Endothelial cell (in vitro differentiated cells): ENCODE measurements at regions not wholly inside any gene's neighbourhood (a gene's known extent, or its start where the extent isn't known, plus 50 kb on each side); places are given as distances from the start of the nearest gene placed in this dataset.

Source experiments
- DNase-seq: peaks from one replicate; pipeline ENCODE4 v3.0.0; 2021; ENCODE audit warnings: low spot score
- H3K27ac Mint-ChIP-seq: one replicate; pipeline ENCODE4 v1.8.0; 2021; ENCODE audit warnings: mixed read lengths, inconsistent platforms; ENCODE audit not compliant: unreplicated experiment
- H3K27me3 Mint-ChIP-seq: one replicate; pipeline ENCODE4 v1.8.0; 2021; ENCODE audit warnings: mild to moderate bottlenecking, moderate library complexity, mixed read lengths, inconsistent platforms; ENCODE audit not compliant: unreplicated experiment
- H3K36me3 Mint-ChIP-seq: one replicate; pipeline ENCODE4 v1.8.0; 2021; ENCODE audit warnings: mild to moderate bottlenecking, low read depth, mixed read lengths, inconsistent platforms; ENCODE audit not compliant: unreplicated experiment
- H3K4me1 Mint-ChIP-seq: one replicate; pipeline ENCODE4 v1.8.0; 2021; ENCODE audit warnings: mild to moderate bottlenecking, mixed read lengths, inconsistent platforms; ENCODE audit not compliant: unreplicated experiment
- H3K4me3 Mint-ChIP-seq: one replicate; pipeline ENCODE4 v1.8.0; 2021; ENCODE audit warnings: mild to moderate bottlenecking, mixed read lengths, inconsistent platforms; ENCODE audit not compliant: unreplicated experiment
- H3K9me3 Mint-ChIP-seq: one replicate; pipeline ENCODE4 v1.8.0; 2021; ENCODE audit warnings: mixed read lengths, inconsistent platforms; ENCODE audit not compliant: unreplicated experiment
- TF ChIP-seq, protein P1 (sequence below): fragments of 200-600 bp; sonication (generic); IDR thresholded peaks from one replicate; pipeline ENCODE4 v1.5.0; 2021; ENCODE audit warnings: antibody characterized with exemption; ENCODE audit not compliant: unreplicated experiment

GRCh38 chr18:42447688-42448087 is 492.7 kb downstream of the PIK3C3 start:
- Mint-ChIP-seq H3K27ac (no peak overlapping the region), H3K4me3 (no peak overlapping the region), H3K36me3 (peaks cover 5% of the 10 kb centered on the region), H3K4me1 (no peaks in the 10 kb centered on the region), H3K9me3 (peaks cover 8% of the 10 kb centered on the region), H3K27me3 (no peaks in the 10 kb centered on the region)
- TF ChIP-seq, protein P1, sequence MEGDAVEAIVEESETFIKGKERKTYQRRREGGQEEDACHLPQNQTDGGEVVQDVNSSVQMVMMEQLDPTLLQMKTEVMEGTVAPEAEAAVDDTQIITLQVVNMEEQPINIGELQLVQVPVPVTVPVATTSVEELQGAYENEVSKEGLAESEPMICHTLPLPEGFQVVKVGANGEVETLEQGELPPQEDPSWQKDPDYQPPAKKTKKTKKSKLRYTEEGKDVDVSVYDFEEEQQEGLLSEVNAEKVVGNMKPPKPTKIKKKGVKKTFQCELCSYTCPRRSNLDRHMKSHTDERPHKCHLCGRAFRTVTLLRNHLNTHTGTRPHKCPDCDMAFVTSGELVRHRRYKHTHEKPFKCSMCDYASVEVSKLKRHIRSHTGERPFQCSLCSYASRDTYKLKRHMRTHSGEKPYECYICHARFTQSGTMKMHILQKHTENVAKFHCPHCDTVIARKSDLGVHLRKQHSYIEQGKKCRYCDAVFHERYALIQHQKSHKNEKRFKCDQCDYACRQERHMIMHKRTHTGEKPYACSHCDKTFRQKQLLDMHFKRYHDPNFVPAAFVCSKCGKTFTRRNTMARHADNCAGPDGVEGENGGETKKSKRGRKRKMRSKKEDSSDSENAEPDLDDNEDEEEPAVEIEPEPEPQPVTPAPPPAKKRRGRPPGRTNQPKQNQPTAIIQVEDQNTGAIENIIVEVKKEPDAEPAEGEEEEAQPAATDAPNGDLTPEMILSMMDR, result no peak
- no peak for DNase-seq

GRCh38 chr18:42458226-42458625 is 503.2 kb downstream of the PIK3C3 start:
- Mint-ChIP-seq H3K27me3 (no peaks in the 10 kb centered on the region), H3K4me3 (no peak overlapping the region), H3K4me1 (no peaks in the 10 kb centered on the region), H3K27ac (no peak overlapping the region), H3K9me3 (no peaks in the 10 kb centered on the region), H3K36me3 (no peaks in the 10 kb centered on the region)
- DNase-seq, result no peak
- TF ChIP-seq, protein P1, result no peak

DNA sequence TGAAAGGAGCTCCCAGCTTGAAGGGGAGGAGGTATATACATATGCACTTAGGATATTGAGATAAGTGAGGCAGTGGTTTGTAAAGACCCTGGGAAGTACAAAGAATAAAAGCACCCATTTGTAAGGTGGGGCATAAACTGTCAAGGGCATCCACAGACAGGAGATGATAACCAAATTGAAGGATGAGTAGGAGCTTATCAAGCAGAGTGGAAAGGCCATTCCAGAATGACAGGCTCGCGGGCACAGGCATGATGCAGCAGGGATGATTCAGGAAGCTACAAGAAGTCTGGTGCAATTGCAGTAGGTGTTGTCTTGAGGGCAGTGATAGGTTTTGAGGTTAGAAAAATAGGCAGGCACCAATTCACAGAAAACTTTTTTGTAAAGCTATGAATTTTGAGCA is 504.8 kb downstream of the PIK3C3 start:
- H3K4me1 Mint-ChIP-seq, result no peaks in the 10 kb centered on the region
- no peak overlapping the region for H3K4me3 Mint-ChIP-seq
- H3K9me3 Mint-ChIP-seq, result no peaks in the 10 kb centered on the region
- no peak for DNase-seq
- H3K36me3 Mint-ChIP-seq, result no peaks in the 10 kb centered on the region
- TF ChIP-seq, protein P1, result no peak
- H3K27me3 Mint-ChIP-seq, result no peaks in the 10 kb centered on the region
- no peak overlapping the region for H3K27ac Mint-ChIP-seq

DNA sequence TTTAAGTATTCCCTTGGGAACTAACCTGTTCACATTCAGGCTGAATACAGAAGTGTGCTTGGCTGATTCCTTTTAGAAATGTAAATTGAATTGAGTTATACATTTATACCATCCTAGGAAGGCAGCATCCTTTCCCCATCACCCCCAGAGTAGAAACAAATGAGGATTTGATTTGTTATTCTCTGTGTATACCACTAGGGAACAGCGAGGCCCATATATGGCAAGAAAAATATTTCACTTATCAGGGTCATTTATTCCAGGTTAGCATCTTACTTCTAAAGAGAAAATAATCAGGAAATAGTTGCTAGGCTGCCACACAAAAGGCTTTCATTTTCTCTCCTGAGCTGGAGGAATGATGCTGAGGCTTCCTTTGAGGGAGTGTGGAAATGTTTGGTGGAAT is 516.9 kb downstream of the PIK3C3 start:
- no peaks in the 10 kb centered on the region for H3K4me1 Mint-ChIP-seq
- H3K27me3 Mint-ChIP-seq, result no peaks in the 10 kb centered on the region
- H3K36me3 Mint-ChIP-seq, result no peaks in the 10 kb centered on the region
- no peak for DNase-seq
- H3K9me3 Mint-ChIP-seq, result no peaks in the 10 kb centered on the region
- TF ChIP-seq, protein P1, result no peak
- no peak overlapping the region for H3K4me3 Mint-ChIP-seq
- H3K27ac Mint-ChIP-seq, result no peak overlapping the region

DNA sequence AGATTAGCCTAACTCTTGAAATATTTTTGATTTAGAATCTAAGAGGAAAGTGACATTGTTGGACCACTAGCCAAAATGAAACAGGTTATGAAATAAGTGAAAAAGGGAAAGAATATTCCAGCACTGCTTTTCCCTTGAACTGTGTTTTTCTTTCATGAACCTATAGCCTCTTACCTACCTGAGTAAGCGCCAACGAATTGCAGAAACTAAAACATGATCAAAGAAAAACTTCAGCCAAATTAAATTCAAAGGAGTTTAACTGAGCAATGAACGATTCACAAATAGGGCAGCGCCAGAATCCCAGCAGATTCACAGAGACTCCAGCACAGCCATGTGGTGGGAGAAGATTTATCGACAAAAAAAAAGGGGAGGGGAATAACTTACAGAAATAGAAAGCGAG is 518.6 kb downstream of the PIK3C3 start:
- no peak for DNase-seq
- no peaks in the 10 kb centered on the region for H3K9me3 Mint-ChIP-seq
- TF ChIP-seq, protein P1, result no peak
- no peaks in the 10 kb centered on the region for H3K36me3 Mint-ChIP-seq
- H3K27ac Mint-ChIP-seq, result no peak overlapping the region
- no peaks in the 10 kb centered on the region for H3K4me1 Mint-ChIP-seq
- no peaks in the 10 kb centered on the region for H3K27me3 Mint-ChIP-seq
- no peak overlapping the region for H3K4me3 Mint-ChIP-seq
